ENCODE measurements at regions not wholly inside any gene's neighbourhood (a gene's known extent, or its start where the extent isn't known, plus 50 kb on each side); places are given as distances from the start of the nearest gene placed in this dataset.

DNA sequence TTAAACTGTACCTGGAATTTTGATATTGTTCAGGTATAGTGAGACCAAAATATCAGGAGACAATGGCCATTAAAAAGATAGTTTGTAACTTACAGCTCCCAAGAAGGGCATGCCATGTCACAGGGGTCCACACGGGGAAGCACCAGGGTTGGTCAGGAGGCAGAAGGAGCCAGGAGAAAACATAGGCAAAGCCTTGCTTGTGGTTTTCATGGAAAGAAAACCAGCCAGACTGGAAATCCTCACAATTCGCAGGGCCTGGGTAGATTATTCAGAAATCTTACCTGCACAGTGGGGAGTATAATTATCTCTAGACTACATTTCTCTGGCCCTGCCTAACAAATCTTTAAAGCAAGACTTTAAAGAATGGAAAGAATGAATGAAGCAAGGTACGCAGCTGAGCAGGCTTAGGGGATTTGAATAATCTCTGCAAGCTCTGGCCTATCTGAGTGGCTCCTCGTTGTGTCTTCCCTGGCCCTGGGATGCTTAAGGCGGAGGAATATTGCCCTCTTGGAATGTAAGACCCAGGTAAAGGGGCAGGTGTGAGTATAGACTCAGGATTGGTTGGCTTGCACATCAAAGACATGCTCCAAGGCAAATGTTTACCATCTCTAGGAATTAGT, 66.9 kb upstream of the CDC42EP3 start:
- H3K27ac Mint-ChIP-seq: no peak overlapping the region
- Histone ChIP-seq H3K4ac (ENCODE audit: low read depth, low read length) (no peak overlapping the region), H3K27me3 (ENCODE audit: insufficient read depth, low read length) (no peaks in the 10 kb centered on the region), H3K9me3 (ENCODE audit: control insufficient read depth, low read depth, low read length) (no peaks in the 10 kb centered on the region), H3K56ac (ENCODE audit: insufficient read length, low read depth, low read length) (no peak overlapping the region), H2AFZ (ENCODE audit: low read length) (no peak overlapping the region), H2AK5ac (ENCODE audit: insufficient read length, low read length) (no peak overlapping the region), H2BK15ac (ENCODE audit: low read depth, low read length) (no peak overlapping the region), H3K79me1 (ENCODE audit: insufficient read depth, low read depth, low read length, poor library complexity, severe bottlenecking) (no peaks in the 10 kb centered on the region), H3K14ac (ENCODE audit: insufficient read depth, low read length) (no peak overlapping the region), H3K79me2 (ENCODE audit: insufficient read depth, low read length) (no peaks in the 10 kb centered on the region), H4K91ac (ENCODE audit: insufficient read length, low read depth, low read length) (no peak overlapping the region), H4K20me1 (ENCODE audit: control insufficient read depth, insufficient read depth, insufficient read length) (no peaks in the 10 kb centered on the region), H3K9ac (ENCODE audit: extremely low read depth, insufficient read length, low read length) (no peak overlapping the region), H3K18ac (ENCODE audit: insufficient read length, low read depth, low read length) (no peak overlapping the region), H2BK120ac (ENCODE audit: low read depth, low read length, poor library complexity, severe bottlenecking) (no peak overlapping the region), H2BK20ac (ENCODE audit: low read depth, low read length, poor library complexity, severe bottlenecking) (no peak overlapping the region), H2BK5ac (ENCODE audit: insufficient read length, low read length) (no peak overlapping the region), H3K4me1 (ENCODE audit: insufficient read depth, low read length) (no peaks in the 10 kb centered on the region), H3K23ac (ENCODE audit: insufficient read length, low read depth, low read length) (no peak overlapping the region), H3T11ph (ENCODE audit: low read length) (no peak overlapping the region), H3K23me2 (ENCODE audit: insufficient read length, low read depth, low read length, poor library complexity, severe bottlenecking) (no peaks in the 10 kb centered on the region), H4K8ac (replicated peaks; ENCODE audit: insufficient read length, low read depth, low read length) (no peak overlapping the region), H4K5ac (ENCODE audit: insufficient read length, low read depth, low read length) (no peak overlapping the region), H3K4me2 (ENCODE audit: insufficient read depth, insufficient read length, low read length) (no peak overlapping the region), H2BK12ac (ENCODE audit: insufficient read length, low read depth, low read length) (no peak overlapping the region), H3K27ac (ENCODE audit: insufficient read length, low read depth, low read length) (no peak overlapping the region)
- no peak overlapping the region for H3K4me3 Mint-ChIP-seq
- TF ChIP-seq, protein P1, sequence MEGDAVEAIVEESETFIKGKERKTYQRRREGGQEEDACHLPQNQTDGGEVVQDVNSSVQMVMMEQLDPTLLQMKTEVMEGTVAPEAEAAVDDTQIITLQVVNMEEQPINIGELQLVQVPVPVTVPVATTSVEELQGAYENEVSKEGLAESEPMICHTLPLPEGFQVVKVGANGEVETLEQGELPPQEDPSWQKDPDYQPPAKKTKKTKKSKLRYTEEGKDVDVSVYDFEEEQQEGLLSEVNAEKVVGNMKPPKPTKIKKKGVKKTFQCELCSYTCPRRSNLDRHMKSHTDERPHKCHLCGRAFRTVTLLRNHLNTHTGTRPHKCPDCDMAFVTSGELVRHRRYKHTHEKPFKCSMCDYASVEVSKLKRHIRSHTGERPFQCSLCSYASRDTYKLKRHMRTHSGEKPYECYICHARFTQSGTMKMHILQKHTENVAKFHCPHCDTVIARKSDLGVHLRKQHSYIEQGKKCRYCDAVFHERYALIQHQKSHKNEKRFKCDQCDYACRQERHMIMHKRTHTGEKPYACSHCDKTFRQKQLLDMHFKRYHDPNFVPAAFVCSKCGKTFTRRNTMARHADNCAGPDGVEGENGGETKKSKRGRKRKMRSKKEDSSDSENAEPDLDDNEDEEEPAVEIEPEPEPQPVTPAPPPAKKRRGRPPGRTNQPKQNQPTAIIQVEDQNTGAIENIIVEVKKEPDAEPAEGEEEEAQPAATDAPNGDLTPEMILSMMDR (conservative IDR thresholded peaks at IDR 0.05): no peak
- no peaks in the 10 kb centered on the region; a peak in 1 of 5 replicates for H3K9me3 Mint-ChIP-seq
- H3K36me3 Mint-ChIP-seq (ENCODE audit: insufficient read depth in 1 of 3, low read depth in 3 of 3): no peaks in the 10 kb centered on the region; a peak in 1 of 7 replicates
- no peak for DNase-seq
- no CpG with 5 or more reads among the region's 5 CpGs for WGBS (ENCODE audit: extremely low coverage, insufficient read length, low lambda C conversion rate)
- no peaks in the 10 kb centered on the region for H3K27me3 Mint-ChIP-seq (ENCODE audit: low read depth)
- H3K4me1 Mint-ChIP-seq: peaks cover 17 to 24% of the 10 kb centered on the region in 2 experiments
